NCI-H510A (cell line): ENCODE measurements at regions not wholly inside any gene's neighbourhood (a gene's known extent, or its start where the extent isn't known, plus 50 kb on each side); places are given as distances from the start of the nearest gene placed in this dataset.

Experiments used
- DNase-seq: peaks from one replicate; lab custom pipeline; 2025; lab: John Stamatoyannopoulos, UW

GRCh38 chr15:62697636-62698035 is 344.9 kb upstream of the TPM1 start:
- DNase-seq: no peak

- no peak for DNase-seq
These were observed 343.9 kb upstream of the TPM1 start for GRCh38 chr15:62698646-62699045.

GRCh38 chr15:62706317-62706716 is 336.2 kb upstream of the TPM1 start:
- DNase-seq: no peak

GRCh38 chr15:62708470-62708869 is 334.1 kb upstream of the TPM1 start:
- no peak for DNase-seq

GRCh38 chr15:62709261-62709660 is 333.3 kb upstream of the TPM1 start:
- no peak for DNase-seq

GRCh38 chr15:62711691-62712454 is 330.7 kb upstream of the TPM1 start:
- no peak for DNase-seq

- DNase-seq: no peak
These were observed 330.1 kb upstream of the TPM1 start for GRCh38 chr15:62712455-62712839.

- no peak for DNase-seq
These were observed 326.6 kb upstream of the TPM1 start for GRCh38 chr15:62715946-62716345.

GRCh38 chr15:62717496-62717895 is 325.1 kb upstream of the TPM1 start:
- no peak for DNase-seq

- DNase-seq: no peak
These were observed 323.2 kb upstream of the TPM1 start for GRCh38 chr15:62719316-62719715.

GRCh38 chr15:62722237-62722636 is 320.3 kb upstream of the TPM1 start:
- DNase-seq: no peak

- no peak for DNase-seq
These were observed 316.1 kb upstream of the TPM1 start for GRCh38 chr15:62726461-62726860.

GRCh38 chr15:62727501-62727900 is 315.0 kb upstream of the TPM1 start:
- DNase-seq: no peak

- no peak for DNase-seq
These were observed 311.7 kb upstream of the TPM1 start for GRCh38 chr15:62730825-62731224.

GRCh38 chr15:62732078-62732477 is 310.5 kb upstream of the TPM1 start:
- no peak for DNase-seq

- no peak for DNase-seq
These were observed 307.8 kb upstream of the TPM1 start for GRCh38 chr15:62734706-62735105.

GRCh38 chr15:62736756-62737155 is 305.8 kb upstream of the TPM1 start:
- DNase-seq: no peak

- DNase-seq: no peak
These were observed 305.0 kb upstream of the TPM1 start for GRCh38 chr15:62737551-62737950.

- no peak for DNase-seq
These were observed 303.5 kb upstream of the TPM1 start for GRCh38 chr15:62739082-62739481.

GRCh38 chr15:62739507-62739906 is 303.0 kb upstream of the TPM1 start:
- no peak for DNase-seq

GRCh38 chr15:62740141-62741004 is 302.2 kb upstream of the TPM1 start:
- DNase-seq: no peak

- no peak for DNase-seq
These were observed 301.4 kb upstream of the TPM1 start for GRCh38 chr15:62741106-62741505.

GRCh38 chr15:62742409-62743171 is 300.0 kb upstream of the TPM1 start:
- DNase-seq: peak; percentile 18
